ENCODE measurements at regions not wholly inside any gene's neighbourhood (a gene's known extent, or its start where the extent isn't known, plus 50 kb on each side); places are given as distances from the start of the nearest gene placed in this dataset.

GRCh38 chr4:131566026-131566425 is 1583.1 kb upstream of the PCDH10 start:
- TF ChIP-seq POLR2A (IDR thresholded peaks at IDR 0.05; ENCODE audit: extremely low read depth, insufficient read length), result no peak
- TF ChIP-seq CTCF (IDR thresholded peaks at IDR 0.05; ENCODE audit: low read depth, low read length), result no peak
- TF ChIP-seq MYC (IDR thresholded peaks at IDR 0.05; ENCODE audit: low read depth, low read length), result no peak
- no peak for TF ChIP-seq MAX (IDR thresholded peaks at IDR 0.05; ENCODE audit: low read depth, low read length)
